ENCODE measurements at regions not wholly inside any gene's neighbourhood (a gene's known extent, or its start where the extent isn't known, plus 50 kb on each side); places are given as distances from the start of the nearest gene placed in this dataset.
"Not testable (repeated sequence)": the region's sequence is repeated elsewhere in the genome, so short reads cannot be mapped to it uniquely, and the experiment has no call there.

DNA sequence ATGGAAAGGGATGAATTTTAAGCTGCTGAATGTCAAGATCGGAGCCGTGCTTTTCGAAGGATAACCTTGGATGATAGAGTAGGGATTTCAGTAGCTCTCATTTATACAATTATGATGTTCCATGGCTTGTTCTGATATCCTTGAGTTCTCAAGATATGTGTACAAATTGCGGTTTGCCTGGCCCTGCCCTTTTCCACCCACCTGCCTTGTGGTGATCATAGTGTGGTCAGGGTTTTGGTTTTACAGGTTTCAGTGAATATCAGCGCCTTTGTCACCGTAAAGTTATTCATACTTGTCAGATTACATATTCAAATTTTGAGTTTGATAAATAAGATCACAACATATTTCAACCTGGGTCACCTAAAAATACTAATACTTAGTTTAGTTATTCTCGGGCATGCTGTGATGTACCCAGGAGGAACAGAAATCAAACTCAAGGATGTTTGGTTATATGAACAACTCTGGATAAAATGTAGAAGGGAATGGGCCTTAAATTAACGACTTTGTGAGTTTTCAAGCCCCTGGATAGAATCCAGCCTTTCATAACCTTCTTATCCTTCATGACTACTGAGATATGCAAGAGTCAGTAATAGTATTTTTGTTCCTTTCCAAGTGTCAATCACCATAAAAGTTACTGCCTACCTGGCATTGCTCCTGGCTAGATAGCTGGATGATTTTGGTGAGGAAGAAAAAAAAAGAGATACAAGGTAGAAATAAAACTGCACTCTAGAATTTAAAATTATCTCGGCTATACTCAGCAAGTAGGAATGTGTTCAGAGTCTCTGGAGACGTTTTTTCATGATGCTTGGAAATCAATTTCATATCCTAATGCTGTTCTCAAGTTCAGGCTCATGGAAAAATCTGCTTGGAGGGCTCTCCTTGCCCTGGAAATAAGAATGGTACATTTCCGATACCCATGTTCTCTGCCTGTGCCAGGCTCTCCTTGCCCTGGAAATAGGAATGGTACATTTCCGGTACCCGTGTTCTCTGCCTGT is 209.2 kb upstream of the TPRG1 start:
- intact Hi-C loops (cut with DNase I) = no loop called here
- DNase-seq (ENCODE audit: low spot score) (no peak), ATAC-seq (peak; percentile 56)

GRCh38 chr3:188964957-188965356 is 206.8 kb upstream of the TPRG1 start:
- no peak for DNase-seq (ENCODE audit: low spot score)
- no peak for ATAC-seq
- intact Hi-C loops (cut with DNase I) = no loop called here

GRCh38 chr3:188972310-188972709 is 199.5 kb upstream of the TPRG1 start:
- no peak for DNase-seq (ENCODE audit: low spot score)
- intact Hi-C loops (cut with DNase I) = no loop called here

DNA sequence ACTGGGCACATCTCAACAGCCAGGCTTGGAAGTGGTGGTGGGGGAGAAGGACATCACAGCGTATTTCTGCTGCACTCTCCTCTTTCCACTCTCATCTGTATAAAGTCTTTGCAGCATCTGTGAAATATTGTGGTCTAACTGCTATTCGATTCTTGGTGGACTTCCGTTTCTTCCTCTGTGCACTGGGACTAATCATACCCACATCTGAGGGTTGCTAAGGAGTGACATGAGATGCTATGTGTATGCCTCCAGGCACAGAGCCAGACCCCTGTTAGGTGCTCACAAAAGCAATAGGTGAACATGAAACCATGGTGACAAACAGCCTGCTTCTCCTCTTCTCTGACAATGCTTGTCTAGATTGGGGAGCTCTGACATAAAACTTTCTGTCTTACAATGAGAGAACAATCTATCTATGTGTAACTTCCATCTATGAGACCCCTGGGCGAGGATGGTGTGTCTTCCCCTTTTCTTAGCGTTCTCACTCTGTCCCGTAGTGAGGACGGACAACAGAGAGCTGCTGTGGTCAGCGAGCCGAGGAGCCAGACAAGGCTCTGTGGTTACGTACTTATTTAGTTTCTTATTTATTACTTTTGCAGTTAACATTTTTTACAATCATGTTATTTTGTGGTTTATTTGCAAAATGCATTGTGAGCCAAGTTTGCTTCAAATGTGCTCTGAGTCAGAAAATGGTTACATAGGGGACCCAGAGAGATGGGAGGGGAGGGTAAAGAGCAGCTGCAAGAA is 196.7 kb upstream of the TPRG1 start:
- DNase-seq (ENCODE audit: low spot score) (no peak), ATAC-seq (peak; percentile 37)
- intact Hi-C loops (cut with DNase I) = no loop called here

More at GRCh38 chr3:188972310-188972709, 199.5 kb upstream of the TPRG1 start:
- no peak for ATAC-seq

DNA sequence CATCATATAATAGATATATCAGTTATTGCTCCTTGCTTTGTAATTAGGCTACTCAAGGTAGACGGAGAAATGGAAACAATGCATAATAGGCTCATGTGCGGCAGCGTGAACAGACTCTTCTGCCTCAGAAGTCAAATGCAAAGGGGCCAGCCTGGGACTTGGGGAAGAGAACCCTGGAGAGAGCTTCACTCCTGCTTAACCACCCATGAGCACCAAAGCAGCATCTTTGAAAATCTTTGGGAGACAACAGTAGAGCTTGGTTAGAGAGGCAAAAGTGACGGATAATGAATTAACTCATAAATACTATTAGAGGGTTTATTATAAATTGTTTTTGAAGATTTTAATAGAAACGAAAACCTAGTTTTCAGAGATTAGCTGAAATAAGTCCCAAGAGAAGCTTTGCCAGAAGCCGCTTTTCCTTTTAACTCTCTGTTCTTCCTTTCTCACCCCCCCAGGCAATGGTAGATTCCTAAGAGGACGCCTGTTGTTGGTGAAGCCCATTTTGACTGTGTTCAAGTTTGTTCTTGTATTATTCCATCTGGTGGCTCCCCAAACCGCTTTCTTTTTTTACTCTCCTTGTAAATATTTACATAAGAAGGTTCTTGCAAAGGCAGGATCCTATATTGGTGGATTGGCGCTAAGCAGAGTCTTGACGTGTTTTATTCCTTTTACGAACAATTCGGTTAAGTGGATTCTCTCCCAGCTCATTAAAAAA is 196.0 kb upstream of the TPRG1 start:
- ATAC-seq (peak; percentile 62), DNase-seq (ENCODE audit: low spot score) (no peak)
- intact Hi-C loops (cut with DNase I) = no loop called here

DNA sequence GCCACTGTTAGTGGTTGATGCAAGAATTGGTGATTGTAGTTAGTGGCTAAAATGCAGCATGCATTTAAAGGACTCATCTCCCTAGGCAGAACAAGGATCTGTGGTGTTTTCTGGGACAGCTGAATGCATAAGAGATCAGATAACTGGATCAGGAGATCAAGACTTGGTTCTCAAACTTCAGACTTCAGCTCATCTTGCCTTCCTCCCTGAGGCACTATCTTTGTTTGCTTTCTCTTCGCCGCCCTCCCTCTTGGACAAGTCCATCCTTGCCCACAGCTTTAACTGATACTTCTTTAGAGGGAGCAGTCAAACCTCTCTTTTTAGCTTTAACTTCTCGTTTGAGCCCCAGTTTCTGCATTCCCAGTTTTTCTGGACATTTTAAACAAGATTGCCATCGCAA is 195.4 kb upstream of the TPRG1 start:
- ATAC-seq = no peak
- DNase-seq (ENCODE audit: low spot score) = no peak
- intact Hi-C loops (cut with DNase I) = no loop called here

- DNase-seq (ENCODE audit: low spot score) = no peak
- ATAC-seq = peak; percentile 82
- intact Hi-C loops (cut with DNase I) = no loop called here
Observed at GRCh38 chr3:188978421-188979171, 193.2 kb upstream of the TPRG1 start.

DNA sequence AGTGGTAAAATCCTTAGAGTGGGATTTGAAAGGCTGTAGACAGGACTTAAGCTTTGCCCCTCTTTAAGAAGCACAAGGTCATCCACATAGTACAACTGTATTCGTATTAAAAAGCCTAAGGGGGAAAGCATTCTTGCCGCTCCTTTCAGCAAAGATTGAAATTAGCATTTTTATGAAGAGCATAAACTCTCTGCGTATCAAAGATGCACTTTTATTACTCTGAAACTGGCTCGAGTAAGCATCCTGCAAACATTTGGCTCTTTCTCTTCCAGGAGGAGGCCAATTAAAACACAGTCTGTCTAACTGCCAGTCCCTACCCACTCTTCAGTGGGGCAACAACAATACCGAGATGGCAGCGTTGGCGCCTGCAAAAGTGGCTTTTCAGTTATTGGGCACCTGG is 192.5 kb upstream of the TPRG1 start:
- intact Hi-C loops (cut with DNase I) = no loop called here
- ATAC-seq (peak; percentile 22), DNase-seq (ENCODE audit: low spot score) (no peak)

DNA sequence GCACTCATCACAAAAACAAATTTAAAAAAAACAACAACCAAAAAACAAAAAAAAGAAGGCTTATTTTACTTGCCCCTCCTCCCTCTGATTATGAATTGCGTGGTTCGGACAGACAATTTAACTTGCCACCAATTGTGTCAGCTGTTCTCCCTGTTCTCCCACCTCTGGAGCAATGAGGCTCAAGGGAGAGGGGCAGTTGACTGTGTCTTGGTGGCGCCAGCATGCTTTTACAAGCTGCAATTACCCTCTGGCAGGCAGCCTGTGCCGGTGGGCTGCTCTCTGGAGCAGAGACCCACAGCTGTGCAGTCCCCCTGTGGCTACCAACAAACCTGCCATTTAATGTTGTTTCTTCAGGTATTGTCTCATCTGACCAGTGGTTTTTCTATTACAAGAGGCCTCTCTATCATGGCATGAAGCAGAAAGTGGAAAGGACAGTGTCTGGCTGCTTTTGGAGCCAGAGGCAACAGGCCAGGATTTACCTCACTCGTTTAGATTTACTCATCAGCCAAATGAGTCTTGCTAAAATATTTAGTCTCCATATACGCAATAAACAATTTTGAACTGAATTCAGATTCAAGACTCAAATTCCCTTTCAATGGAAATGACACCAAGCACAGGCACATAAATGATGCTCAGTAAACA is 192.0 kb upstream of the TPRG1 start:
- DNase-seq (ENCODE audit: low spot score) = no peak
- intact Hi-C loops (cut with DNase I) = no loop called here
- ATAC-seq = peak; percentile 30

GRCh38 chr3:188993181-188993580 is 178.6 kb upstream of the TPRG1 start:
- ATAC-seq (no peak), DNase-seq (ENCODE audit: low spot score) (no peak)

DNA sequence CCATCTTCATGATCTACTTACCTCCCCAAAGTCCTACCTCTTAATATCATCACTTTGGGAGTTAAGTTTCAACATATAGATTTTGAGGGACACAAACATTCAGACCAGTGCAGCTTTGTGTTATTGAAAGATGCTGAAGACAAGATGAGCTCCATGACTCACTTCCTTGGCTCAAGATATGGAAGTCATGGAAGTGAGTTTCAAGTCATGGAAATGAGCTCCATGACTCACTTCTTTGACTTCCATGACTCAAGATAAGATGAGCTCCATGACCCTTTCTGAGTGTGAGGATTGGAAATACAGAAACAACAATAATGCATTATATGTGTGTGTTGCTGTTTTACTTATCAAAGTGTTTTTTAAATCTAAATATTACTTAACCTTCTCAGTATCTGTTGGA is 170.2 kb upstream of the TPRG1 start:
- no peak for DNase-seq (ENCODE audit: low spot score)
- intact Hi-C loops (cut with DNase I) = no loop called here
- no peak for ATAC-seq

More at GRCh38 chr3:188993181-188993580, 178.6 kb upstream of the TPRG1 start:
- intact Hi-C loops (cut with DNase I) = no loop called here

DNA sequence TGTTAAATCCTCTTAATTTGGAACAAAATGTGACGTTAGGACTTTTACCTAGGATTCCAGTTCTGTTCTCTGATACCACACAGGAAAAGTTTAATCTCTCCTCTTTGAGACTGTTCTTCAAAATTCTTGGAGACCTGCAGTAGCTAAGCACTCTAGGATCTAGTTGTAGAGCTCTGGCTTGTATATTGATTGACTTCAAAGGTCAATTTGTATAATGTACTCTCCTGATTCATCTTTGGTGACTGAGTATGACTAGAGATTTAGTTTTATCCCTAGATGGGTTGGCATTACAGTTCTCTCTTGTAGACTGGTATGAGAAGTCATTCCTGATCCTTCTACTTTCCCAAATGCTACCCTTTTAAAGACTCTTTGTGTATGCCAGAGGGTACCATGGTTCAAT is 168.4 kb upstream of the TPRG1 start:
- DNase-seq (ENCODE audit: low spot score) = no peak
- intact Hi-C loops (cut with DNase I) = no loop called here
- no peak for ATAC-seq

DNA sequence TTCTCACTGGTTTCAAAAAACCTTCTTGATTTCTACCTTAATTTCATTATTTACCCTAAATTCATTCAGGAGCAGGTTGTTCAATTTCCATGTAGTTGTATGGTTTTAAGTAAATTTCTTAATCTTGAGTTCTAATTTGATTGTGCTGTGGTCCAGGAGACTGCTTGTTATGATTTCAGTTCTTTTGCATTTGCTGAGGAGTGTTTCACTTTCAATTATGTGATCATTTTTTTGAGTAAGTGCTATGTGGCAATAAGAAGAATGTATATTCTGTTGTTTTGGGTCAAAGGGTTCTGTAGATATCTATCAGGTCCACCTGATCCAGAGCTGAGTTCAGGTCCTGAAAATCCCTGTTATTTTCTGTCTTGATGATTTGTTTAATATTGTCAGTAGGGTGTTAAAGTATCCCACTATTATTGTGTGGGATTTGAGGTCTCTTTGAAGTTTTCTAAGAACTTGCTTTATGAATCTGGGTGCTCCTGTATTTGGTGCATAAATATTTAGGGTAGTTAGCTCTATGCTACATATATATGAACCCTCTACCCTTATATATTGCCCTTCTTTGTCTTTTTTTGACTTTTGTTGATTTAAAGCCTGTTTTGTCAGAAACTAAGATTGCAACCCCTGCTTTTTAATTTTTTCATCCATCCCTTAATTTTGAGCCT is 158.4 kb upstream of the TPRG1 start:
- no peak for ATAC-seq
- DNase-seq (ENCODE audit: low spot score) = no peak
- intact Hi-C loops (cut with DNase I) = no loop called here

DNA sequence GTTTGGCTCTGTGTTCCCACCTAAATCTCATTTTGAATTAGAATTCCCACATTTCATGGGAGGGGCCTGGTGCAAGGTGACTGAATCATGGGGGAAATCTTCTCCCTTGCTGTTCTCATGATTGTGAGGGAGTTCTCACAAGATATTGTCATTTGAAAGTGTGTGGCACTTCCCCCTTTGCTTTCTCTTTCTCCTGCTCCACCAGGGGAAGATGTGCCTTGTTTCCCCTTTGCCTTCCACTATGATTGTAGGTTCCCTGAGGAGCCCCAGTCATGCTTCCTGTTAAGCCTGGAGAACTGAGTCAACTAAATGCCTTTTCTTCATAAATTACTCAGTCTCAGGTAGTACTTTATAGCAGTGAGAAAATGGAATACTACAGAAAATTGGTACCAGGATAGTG is 157.2 kb upstream of the TPRG1 start:
- ATAC-seq = no peak
- intact Hi-C loops (cut with DNase I) = no loop called here
- DNase-seq (ENCODE audit: low spot score) = no peak

DNA sequence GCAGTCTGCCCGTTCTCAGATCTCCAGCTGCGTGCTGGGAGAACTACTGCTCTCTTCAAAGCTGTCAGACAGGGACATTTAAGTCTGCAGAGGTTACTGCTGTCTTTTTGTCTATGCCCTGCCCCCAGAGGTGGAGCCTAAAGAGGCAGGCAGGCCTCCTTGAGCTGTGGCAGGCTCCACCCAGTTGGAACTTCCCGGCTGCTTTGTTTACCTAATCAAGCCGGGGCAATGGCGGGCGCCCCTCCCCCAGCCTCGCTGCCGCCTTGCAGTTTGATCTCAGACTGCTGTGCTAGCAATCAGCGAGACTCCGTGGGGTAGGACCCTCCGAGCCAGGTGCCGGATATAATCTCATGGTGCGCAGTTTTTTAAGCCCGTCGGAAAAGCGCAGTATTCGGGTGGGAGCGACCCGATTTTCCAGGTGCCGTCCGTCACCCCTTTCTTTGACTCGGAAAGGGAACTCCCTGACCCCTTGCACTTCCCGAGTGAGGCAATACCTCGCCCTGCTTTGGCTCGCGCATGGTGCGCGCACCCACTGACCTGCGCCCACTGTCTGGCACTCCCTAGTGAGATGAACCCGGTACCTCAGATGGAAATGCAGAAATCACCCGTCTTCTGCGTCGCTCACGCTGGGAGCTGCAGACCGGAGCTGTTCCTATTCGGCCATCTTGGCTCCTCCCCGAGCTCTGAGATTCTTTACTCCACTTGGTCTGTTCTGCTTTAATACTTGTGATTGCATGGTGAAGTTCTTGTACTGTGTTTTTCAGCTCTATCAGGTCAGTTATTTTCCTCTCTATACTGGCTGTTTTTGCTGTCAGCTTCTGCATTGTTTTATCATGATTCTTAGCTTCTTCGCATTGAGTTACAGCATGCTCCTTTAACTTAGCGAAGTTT is 148.9 kb upstream of the TPRG1 start:
- ATAC-seq; intact Hi-C loops (cut with DNase I); DNase-seq (ENCODE audit: low spot score): not testable (repeated sequence)

GRCh38 chr3:189025866-189026265 is 145.9 kb upstream of the TPRG1 start:
- DNase-seq (ENCODE audit: low spot score) (no peak), ATAC-seq (no peak)
- intact Hi-C loops (cut with DNase I) = no loop called here

DNA sequence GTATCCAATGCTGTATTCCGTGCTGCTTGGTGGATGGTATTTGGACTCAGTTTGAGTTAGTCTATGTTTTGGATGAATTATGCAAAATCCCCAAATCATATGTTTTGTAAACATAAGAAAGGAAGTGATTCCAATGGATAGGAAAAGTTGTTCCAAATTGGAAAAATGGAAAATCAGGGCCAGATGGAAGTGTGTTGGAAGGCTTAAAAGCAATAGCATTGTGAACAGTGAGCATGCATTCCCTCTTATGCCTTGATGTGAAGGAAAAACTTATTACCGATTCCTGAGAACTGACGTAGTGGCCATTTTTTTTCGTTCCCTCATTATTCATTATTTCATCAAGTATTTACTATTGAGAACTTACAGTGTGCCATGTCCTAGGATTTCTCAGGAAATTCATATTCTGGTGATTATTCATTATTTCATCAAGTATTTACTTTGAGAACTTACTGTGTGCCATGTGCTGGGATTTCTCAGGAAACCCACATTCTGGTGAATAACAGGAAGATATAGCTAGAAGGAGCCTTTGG is 144.1 kb upstream of the TPRG1 start:
- intact Hi-C loops (cut with DNase I) = no loop called here
- ATAC-seq (no peak), DNase-seq (ENCODE audit: low spot score) (no peak)
